CD14-positive monocyte (primary cell): ENCODE measurements at regions not wholly inside any gene's neighbourhood (a gene's known extent, or its start where the extent isn't known, plus 50 kb on each side); places are given as distances from the start of the nearest gene placed in this dataset.
"Not testable (repeated sequence)": the region's sequence is repeated elsewhere in the genome, so short reads cannot be mapped to it uniquely, and the experiment has no call there.

ENCODE experiments used
- DNase-seq, 3 donors: peaks; one replicate each; pipeline ENCODE4 v3.0.0-alpha.2; 2011 to 2022
- H2AFZ ChIP-seq: 2 replicates; pipeline ENCODE4 v1.6.0; 2012; ENCODE audit warnings: mild to moderate bottlenecking, low read depth, low read length, inconsistent platforms; ENCODE audit not compliant: insufficient read depth, poor library complexity, severe bottlenecking
- H3K27ac ChIP-seq, 2 donors: 1 replicate in 1 of 2; 2 replicates in 1 of 2; pipeline ENCODE4 v1.5.1; 2012 to 2013; ENCODE audit warnings: low read length in 2 of 2, control low read depth in 1 of 2, inconsistent platforms in 1 of 2, low read depth in 1 of 2, mild to moderate bottlenecking in 1 of 2
- H3K27me3 ChIP-seq, 2 donors: one replicate each; pipeline versions ENCODE4 v1.6.0 to v1.6.1; 2011 to 2013; ENCODE audit warnings: low read length in 2 of 2; ENCODE audit not compliant: control insufficient read depth in 2 of 2, insufficient read depth in 2 of 2
- H3K36me3 ChIP-seq, 2 donors: replicated peaks in 1 of 2; 1 replicate in 1 of 2; 2 replicates in 1 of 2; pipeline versions ENCODE4 v1.5.1 to v1.6.1; 2012 to 2013; ENCODE audit warnings: low read length in 2 of 2, control low read depth in 1 of 2, inconsistent platforms in 1 of 2, mild to moderate bottlenecking in 1 of 2; ENCODE audit not compliant: insufficient read depth in 2 of 2, control insufficient read depth in 1 of 2
- H3K4me1 ChIP-seq, 2 donors: 1 replicate in 1 of 2; 2 replicates in 1 of 2; pipeline versions ENCODE4 v1.5.1 to v1.6.1; 2012 to 2013; ENCODE audit warnings: low read length in 2 of 2, control low read depth in 1 of 2, inconsistent platforms in 1 of 2, mild to moderate bottlenecking in 1 of 2, moderate library complexity in 1 of 2; ENCODE audit not compliant: insufficient read depth in 2 of 2, control insufficient read depth in 1 of 2
- H3K4me2 ChIP-seq: replicated peaks from 2 replicates; pipeline ENCODE3; 2012; ENCODE audit warnings: low read length, moderate library complexity, mild to moderate bottlenecking; ENCODE audit not compliant: poor library complexity, severe bottlenecking; ENCODE audit errors: extremely low read depth
- H3K4me3 ChIP-seq, 3 experiments: fragments of 200-600 bp in 1 of 3; sonication (generic) in 1 of 3; replicated peaks in 1 of 3; 1 replicate in 2 of 3; 2 replicates in 1 of 3; pipeline ENCODE4 v1.5.1; 2011 to 2013; ENCODE audit warnings: low read length in 3 of 3, mild to moderate bottlenecking in 3 of 3, control low read depth in 2 of 3, low read depth in 2 of 3, inconsistent platforms in 1 of 3, moderate library complexity in 1 of 3
- H3K79me2 ChIP-seq: 2 replicates; pipeline ENCODE4 v1.6.0; 2012; ENCODE audit warnings: mild to moderate bottlenecking, control low read depth, inconsistent platforms, low read length, moderate library complexity; ENCODE audit not compliant: insufficient read depth
- H3K9ac ChIP-seq: 2 replicates; pipeline ENCODE4 v1.6.0; 2017; ENCODE audit warnings: low read length, mild to moderate bottlenecking; ENCODE audit not compliant: insufficient read depth, poor library complexity, severe bottlenecking
- H3K9me3 ChIP-seq, 2 donors: replicated peaks in 1 of 2; 1 replicate in 1 of 2; 2 replicates in 1 of 2; pipeline versions ENCODE4 v1.5.1 to v1.6.1; 2012 to 2013; ENCODE audit warnings: low read length in 2 of 2, control low read depth in 1 of 2; ENCODE audit not compliant: control insufficient read depth in 1 of 2, insufficient read depth in 1 of 2
- H4K20me1 ChIP-seq: 2 replicates; pipeline ENCODE4 v1.6.0; 2012; ENCODE audit warnings: mild to moderate bottlenecking, low read length, control low read depth, moderate library complexity; ENCODE audit not compliant: insufficient read depth
- H3K27ac Mint-ChIP-seq, 7 donors: one replicate each; pipeline ENCODE4 v1.8.0; 2020; ENCODE audit warnings: mild to moderate bottlenecking in 7 of 7, mixed read lengths in 7 of 7, moderate library complexity in 6 of 7, inconsistent platforms in 2 of 7
- H3K27me3 Mint-ChIP-seq, 3 donors: one replicate each; pipeline ENCODE4 v1.8.0; 2021 to 2022; ENCODE audit warnings: low read depth in 3 of 3, mild to moderate bottlenecking in 3 of 3, mixed read lengths in 3 of 3, moderate library complexity in 3 of 3, inconsistent platforms in 1 of 3
- H3K36me3 Mint-ChIP-seq, 2 donors: one replicate each; pipeline ENCODE4 v1.8.0; 2020; ENCODE audit warnings: mixed read lengths in 2 of 2, inconsistent platforms in 1 of 2, mild to moderate bottlenecking in 1 of 2
- H3K4me1 Mint-ChIP-seq: one replicate; pipeline ENCODE4 v1.8.0; 2020; ENCODE audit warnings: mild to moderate bottlenecking, mixed read lengths
- H3K4me3 Mint-ChIP-seq, 2 donors: one replicate each; pipeline ENCODE4 v1.8.0; 2020; ENCODE audit warnings: mild to moderate bottlenecking in 2 of 2, mixed read lengths in 2 of 2, moderate library complexity in 1 of 2
- H3K9me3 Mint-ChIP-seq, 7 donors: one replicate each; pipeline ENCODE4 v1.8.0; 2020 to 2022; ENCODE audit warnings: mixed read lengths in 7 of 7, mild to moderate bottlenecking in 6 of 7, moderate library complexity in 6 of 7, inconsistent platforms in 2 of 7
- WGBS: methylation state at CpG from one replicate; pipeline ENCODE4 v1.1.5; 2013; ENCODE audit warnings: missing lambda C conversion rate; ENCODE audit not compliant: insufficient coverage; 5-methylcytosine and 5-hydroxymethylcytosine counted together
- intact Hi-C, 2 donors: fragments of 100-400 bp; cut with micrococcal nuclease; formaldehyde crosslinking; loops; one replicate each; pipeline versions ENCODE4 v1.15.0 to v1.15.1; 2023
- TF ChIP-seq, protein P1 (sequence below): fragments of 200-600 bp; IDR thresholded peaks from one replicate; pipeline ENCODE4 v1.8.0; 2022; ENCODE audit warnings: antibody characterized with exemption, mild to moderate bottlenecking

DNA sequence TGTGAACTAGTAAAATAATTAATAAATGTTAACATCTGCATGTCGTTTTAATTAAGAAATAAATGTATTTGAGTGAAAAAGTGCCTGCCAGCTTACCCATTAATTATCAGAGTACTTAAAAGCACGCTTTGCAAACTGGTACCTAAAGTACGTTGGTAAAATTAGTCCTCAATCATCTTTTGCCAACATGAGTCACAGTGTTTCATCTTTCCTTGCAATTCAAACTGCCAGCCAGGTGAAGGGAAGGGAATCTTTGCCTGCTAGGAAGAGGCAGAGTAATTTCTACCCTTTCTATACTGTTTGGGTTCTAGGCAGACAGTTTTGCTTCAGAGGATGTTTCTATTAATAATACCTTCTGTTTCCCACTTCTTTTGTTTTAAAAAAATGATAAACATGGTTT is 57.2 kb upstream of the CNIH3 start:
- H3K36me3 ChIP-seq: no peaks in the 10 kb centered on the region
- intact Hi-C loops: no loop called here
- H4K20me1 ChIP-seq: no peaks in the 10 kb centered on the region
- H3K27me3 ChIP-seq: no peaks in the 10 kb centered on the region
- peaks cover 2% of the 10 kb centered on the region for H3K4me1 Mint-ChIP-seq
- TF ChIP-seq, protein P1, sequence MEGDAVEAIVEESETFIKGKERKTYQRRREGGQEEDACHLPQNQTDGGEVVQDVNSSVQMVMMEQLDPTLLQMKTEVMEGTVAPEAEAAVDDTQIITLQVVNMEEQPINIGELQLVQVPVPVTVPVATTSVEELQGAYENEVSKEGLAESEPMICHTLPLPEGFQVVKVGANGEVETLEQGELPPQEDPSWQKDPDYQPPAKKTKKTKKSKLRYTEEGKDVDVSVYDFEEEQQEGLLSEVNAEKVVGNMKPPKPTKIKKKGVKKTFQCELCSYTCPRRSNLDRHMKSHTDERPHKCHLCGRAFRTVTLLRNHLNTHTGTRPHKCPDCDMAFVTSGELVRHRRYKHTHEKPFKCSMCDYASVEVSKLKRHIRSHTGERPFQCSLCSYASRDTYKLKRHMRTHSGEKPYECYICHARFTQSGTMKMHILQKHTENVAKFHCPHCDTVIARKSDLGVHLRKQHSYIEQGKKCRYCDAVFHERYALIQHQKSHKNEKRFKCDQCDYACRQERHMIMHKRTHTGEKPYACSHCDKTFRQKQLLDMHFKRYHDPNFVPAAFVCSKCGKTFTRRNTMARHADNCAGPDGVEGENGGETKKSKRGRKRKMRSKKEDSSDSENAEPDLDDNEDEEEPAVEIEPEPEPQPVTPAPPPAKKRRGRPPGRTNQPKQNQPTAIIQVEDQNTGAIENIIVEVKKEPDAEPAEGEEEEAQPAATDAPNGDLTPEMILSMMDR: no peak
- no peaks in the 10 kb centered on the region for H3K9me3 ChIP-seq
- H3K4me3 Mint-ChIP-seq: no peak overlapping the region
- peaks cover 3% of the 10 kb centered on the region in 2 donors for H3K4me1 ChIP-seq
- no peak overlapping the region for H3K9ac ChIP-seq
- peaks cover 0 to 3% (median 1%) of the 10 kb centered on the region in 3 donors for H3K27me3 Mint-ChIP-seq
- no peak for DNase-seq
- no peak overlapping the region for H2AFZ ChIP-seq
- no peak overlapping the region for H3K27ac Mint-ChIP-seq
- H3K4me3 ChIP-seq: no peak overlapping the region
- no peaks in the 10 kb centered on the region for H3K79me2 ChIP-seq
- no peaks in the 10 kb centered on the region for H3K36me3 Mint-ChIP-seq
- H3K9me3 Mint-ChIP-seq: peaks cover 0 to 6% (median 0%) of the 10 kb centered on the region in 7 donors
- no peak overlapping the region for H3K4me2 ChIP-seq
- WGBS: no CpG with 5 or more reads among the region's 3 CpGs
- no peak overlapping the region for H3K27ac ChIP-seq

DNA sequence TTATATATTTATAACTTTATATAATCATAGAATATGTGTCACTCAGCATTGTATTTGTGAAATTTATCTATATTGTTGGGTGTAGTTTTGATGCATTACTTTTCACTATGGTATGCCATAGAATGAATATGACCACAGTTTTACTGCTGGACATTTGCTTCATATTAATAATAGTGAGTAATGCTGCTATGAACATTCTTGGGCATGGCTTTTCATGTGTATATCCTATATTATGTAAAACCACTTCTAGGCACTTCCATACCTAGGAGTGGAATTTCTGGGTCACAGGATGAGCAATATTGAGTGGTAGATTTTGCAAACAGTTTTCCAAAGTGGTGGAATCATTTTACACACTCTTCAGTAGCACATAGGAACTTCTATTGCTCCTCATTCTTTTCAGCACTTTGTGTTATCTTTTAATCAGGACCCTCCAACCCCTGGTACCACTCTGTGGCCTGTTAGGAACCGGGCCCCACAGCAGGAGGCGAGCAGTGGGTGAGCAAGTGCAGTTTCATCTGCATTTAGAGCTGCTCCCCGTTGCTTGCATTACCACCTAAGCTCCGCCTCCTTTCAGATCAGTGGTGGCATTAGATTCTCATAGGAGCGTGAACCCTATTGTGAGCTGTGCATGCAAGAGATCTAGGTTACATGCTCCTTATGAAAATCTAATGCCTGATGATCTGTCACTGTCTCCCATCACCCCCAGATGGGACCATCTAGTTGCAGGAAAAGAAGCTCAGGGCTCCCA is 56.0 kb upstream of the CNIH3 start:
- peaks cover 14% of the 10 kb centered on the region for H3K4me1 Mint-ChIP-seq
- 100% methylated on average over 3 of the region's 5 CpGs for WGBS
- Histone ChIP-seq H3K79me2 (no peaks in the 10 kb centered on the region), H3K27me3 (no peaks in the 10 kb centered on the region), H2AFZ (no peak overlapping the region), H3K27ac (no peak overlapping the region), H3K36me3 (no peaks in the 10 kb centered on the region), H4K20me1 (no peaks in the 10 kb centered on the region), H3K9me3 (no peaks in the 10 kb centered on the region), H3K4me3 (no peak overlapping the region), H3K9ac (no peak overlapping the region), H3K4me2 (no peak overlapping the region), H3K4me1 (peaks cover 14 to 16% of the 10 kb centered on the region in 2 donors)
- H3K27ac Mint-ChIP-seq: no peak overlapping the region
- TF ChIP-seq, protein P1: no peak
- H3K9me3 Mint-ChIP-seq: peaks cover 0 to 6% (median 0%) of the 10 kb centered on the region in 7 donors
- intact Hi-C loops: no loop called here
- no peak overlapping the region for H3K4me3 Mint-ChIP-seq
- no peaks in the 10 kb centered on the region for H3K36me3 Mint-ChIP-seq
- H3K27me3 Mint-ChIP-seq: peaks cover 0 to 3% (median 1%) of the 10 kb centered on the region in 3 donors
- no peak for DNase-seq

DNA sequence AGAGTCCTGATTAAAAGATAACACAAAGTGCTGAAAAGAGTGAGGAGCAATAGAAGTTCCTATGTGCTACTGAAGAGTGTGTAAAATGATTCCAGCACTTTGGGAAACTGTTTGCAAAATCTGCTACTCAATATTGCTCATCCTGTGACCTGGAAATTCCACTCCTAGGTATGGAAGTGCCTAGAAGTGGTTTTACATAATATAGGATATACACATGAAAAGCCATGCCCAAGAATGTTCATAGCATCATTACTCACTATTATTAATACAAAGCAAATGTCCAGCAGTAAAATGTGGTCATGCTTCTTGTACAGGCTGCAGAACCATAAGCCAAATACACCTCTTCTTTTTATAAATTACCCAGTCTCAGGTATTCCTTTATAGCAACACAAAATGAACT is 53.2 kb upstream of the CNIH3 start:
- H3K9ac ChIP-seq, H3K9me3 ChIP-seq, H3K4me3 ChIP-seq, H3K79me2 ChIP-seq, H3K4me3 Mint-ChIP-seq, H3K27me3 Mint-ChIP-seq, H4K20me1 ChIP-seq, H3K9me3 Mint-ChIP-seq, H3K4me2 ChIP-seq, intact Hi-C loops, H3K36me3 ChIP-seq, H3K27me3 ChIP-seq, H3K36me3 Mint-ChIP-seq, H3K27ac ChIP-seq: not testable (repeated sequence)
- Mint-ChIP-seq H3K27ac (peak overlapping the region in 1 of 7 donors; percentile 54), H3K4me1 (peaks cover 35% of the 10 kb centered on the region)
- DNase-seq: peak in 1 of 3 donors; percentile 31
- H3K4me1 ChIP-seq: peaks cover 25 to 27% of the 10 kb centered on the region in 2 donors
- peak overlapping the region; percentile 29 for H2AFZ ChIP-seq
